Neural cell (in vitro differentiated cells): ENCODE measurements at regions not wholly inside any gene's neighbourhood (a gene's known extent, or its start where the extent isn't known, plus 50 kb on each side); places are given as distances from the start of the nearest gene placed in this dataset.

Source experiments
- EP300 ChIP-seq: fragments of 450-650 bp; conservative IDR thresholded peaks from 2 replicates; pipeline ENCODE4 v1.6.1; 2014; ENCODE audit warnings: antibody characterized with exemption, mild to moderate bottlenecking, moderate library complexity; ENCODE audit not compliant: poor library complexity, severe bottlenecking
- EZH2 ChIP-seq: fragments of 200-600, 300-800 bp; shearing (Covaris generic), sonication (generic); IDR thresholded peaks from 2 replicates; pipeline ENCODE4 v1.6.1; 2014; ENCODE audit warnings: antibody characterized with exemption, low read length, borderline replicate concordance, mild to moderate bottlenecking; ENCODE audit not compliant: insufficient read depth, poor library complexity, severe bottlenecking
- POLR2AphosphoS5 ChIP-seq: IDR thresholded peaks from 2 replicates; pipeline ENCODE4 v1.6.1; 2012
- RAD21 ChIP-seq: fragments of 450-650 bp; conservative IDR thresholded peaks from 2 replicates; pipeline ENCODE4 v1.6.1; 2014; ENCODE audit warnings: antibody characterized with exemption, mild to moderate bottlenecking, moderate library complexity
- SMC3 ChIP-seq: fragments of 450-650 bp; conservative IDR thresholded peaks from 2 replicates; pipeline ENCODE4 v1.6.1; 2014; ENCODE audit warnings: antibody characterized with exemption, mild to moderate bottlenecking, moderate library complexity; ENCODE audit not compliant: poor library complexity
- TF ChIP-seq, protein P1 (sequence below): fragments of 450-650 bp; IDR thresholded peaks from 2 replicates; pipeline ENCODE4 v1.5.1; 2014; ENCODE audit warnings: antibody characterized with exemption, mild to moderate bottlenecking, moderate library complexity; ENCODE audit not compliant: poor library complexity, severe bottlenecking

DNA sequence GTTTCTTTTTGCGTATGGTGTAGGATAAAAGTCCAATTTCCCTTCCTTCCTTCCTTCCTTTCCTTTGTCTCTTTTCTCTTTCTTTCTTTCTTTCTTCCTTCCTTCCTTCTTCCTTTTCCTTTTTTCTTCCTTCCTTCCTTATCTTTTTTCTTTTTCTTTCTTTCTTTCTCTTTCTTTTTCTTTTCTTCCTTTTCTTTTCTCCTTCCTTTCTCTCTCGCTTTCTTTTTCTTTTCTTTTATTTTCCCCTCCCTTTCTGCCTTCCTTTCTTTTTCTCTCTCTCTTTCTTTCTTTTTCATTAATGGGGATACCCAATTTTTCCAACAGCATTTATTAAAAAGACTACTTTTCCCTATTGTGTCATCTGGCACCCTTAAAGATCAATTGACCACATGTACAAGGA lies 1359.7 kb downstream of the FAM181B start:
- TF ChIP-seq, protein P1, sequence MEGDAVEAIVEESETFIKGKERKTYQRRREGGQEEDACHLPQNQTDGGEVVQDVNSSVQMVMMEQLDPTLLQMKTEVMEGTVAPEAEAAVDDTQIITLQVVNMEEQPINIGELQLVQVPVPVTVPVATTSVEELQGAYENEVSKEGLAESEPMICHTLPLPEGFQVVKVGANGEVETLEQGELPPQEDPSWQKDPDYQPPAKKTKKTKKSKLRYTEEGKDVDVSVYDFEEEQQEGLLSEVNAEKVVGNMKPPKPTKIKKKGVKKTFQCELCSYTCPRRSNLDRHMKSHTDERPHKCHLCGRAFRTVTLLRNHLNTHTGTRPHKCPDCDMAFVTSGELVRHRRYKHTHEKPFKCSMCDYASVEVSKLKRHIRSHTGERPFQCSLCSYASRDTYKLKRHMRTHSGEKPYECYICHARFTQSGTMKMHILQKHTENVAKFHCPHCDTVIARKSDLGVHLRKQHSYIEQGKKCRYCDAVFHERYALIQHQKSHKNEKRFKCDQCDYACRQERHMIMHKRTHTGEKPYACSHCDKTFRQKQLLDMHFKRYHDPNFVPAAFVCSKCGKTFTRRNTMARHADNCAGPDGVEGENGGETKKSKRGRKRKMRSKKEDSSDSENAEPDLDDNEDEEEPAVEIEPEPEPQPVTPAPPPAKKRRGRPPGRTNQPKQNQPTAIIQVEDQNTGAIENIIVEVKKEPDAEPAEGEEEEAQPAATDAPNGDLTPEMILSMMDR = no peak
- TF ChIP-seq RAD21 (no peak), EP300 (no peak), POLR2AphosphoS5 (no peak), EZH2 (no peak), SMC3 (no peak)
